Activated B cell treated with CpG ODN at 0.5 μM for 24 hours (primary cell): ENCODE measurements at regions not wholly inside any gene's neighbourhood (a gene's known extent, or its start where the extent isn't known, plus 50 kb on each side); places are given as distances from the start of the nearest gene placed in this dataset.

ENCODE experiments used
- ATAC-seq: fragments of 200-7000 bp; cut with Tn5 transposase; one replicate; pipeline ENCODE4 v1.10.0; 2021; ENCODE audit warnings: low read depth, mild to moderate bottlenecking, moderate library complexity
- CTCF ChIA-PET: fragments of 350-600 bp; sonication (Branson Sonifier 250); formaldehyde crosslinking; loops from one replicate; lab custom pipeline; 2021; ENCODE audit warnings: antibody characterized with exemption; lab: Charles Lee
- POLR2A ChIA-PET: fragments of 350-600 bp; sonication (Branson Sonifier 250); formaldehyde crosslinking; loops from one replicate; lab custom pipeline; 2021; ENCODE audit warnings: antibody characterized with exemption; lab: Charles Lee
- DNase-seq: peaks from one replicate; pipeline ENCODE4 v3.0.0; 2022
- H3K27ac Mint-ChIP-seq: one replicate; pipeline ENCODE4 v1.8.0; 2020; ENCODE audit warnings: mixed read lengths
- H3K27me3 Mint-ChIP-seq: one replicate; pipeline ENCODE4 v1.8.0; 2021; ENCODE audit warnings: mixed read lengths
- H3K36me3 Mint-ChIP-seq: one replicate; pipeline ENCODE4 v1.8.0; 2021; ENCODE audit warnings: low read depth, mixed read lengths
- H3K4me1 Mint-ChIP-seq: one replicate; pipeline ENCODE4 v1.8.0; 2021; ENCODE audit warnings: mixed read lengths
- H3K4me3 Mint-ChIP-seq: one replicate; pipeline ENCODE4 v1.8.0; 2020; ENCODE audit warnings: mild to moderate bottlenecking, mixed read lengths
- H3K9me3 Mint-ChIP-seq: one replicate; pipeline ENCODE4 v1.8.0; 2020; ENCODE audit warnings: mixed read lengths
- intact Hi-C: fragments of 100-400 bp; cut with micrococcal nuclease; formaldehyde crosslinking; loops from one replicate; pipeline ENCODE4 v1.15.1; 2024
- TF ChIP-seq, protein P1 (sequence below): fragments of 200-600 bp; IDR thresholded peaks from one replicate; pipeline ENCODE4 v1.8.0; 2022; ENCODE audit warnings: antibody characterized with exemption, mild to moderate bottlenecking

DNA sequence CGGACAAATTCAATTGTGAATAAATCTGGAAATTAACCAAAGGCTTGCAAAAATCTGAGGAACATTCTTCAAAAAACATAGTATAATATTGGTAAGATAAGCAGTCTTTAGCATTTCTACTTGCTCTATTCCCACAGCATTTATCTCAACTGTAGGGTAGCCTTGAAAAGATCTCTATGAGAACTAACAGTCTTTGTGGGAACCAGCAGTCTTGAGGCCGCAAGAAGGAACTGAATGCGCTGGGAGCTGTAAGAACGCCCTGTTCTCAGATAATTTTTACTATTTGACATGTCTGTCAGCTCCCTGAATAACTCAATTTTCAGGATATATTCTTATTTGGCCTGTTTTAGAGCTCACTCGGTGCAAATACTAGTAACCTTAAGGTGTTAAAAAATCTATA is 519.3 kb upstream of the CXorf51A start:
- CTCF ChIA-PET = no interaction called here
- no peak for ATAC-seq
- intact Hi-C loops = no loop called here
- peaks cover 3% of the 10 kb centered on the region for H3K9me3 Mint-ChIP-seq
- TF ChIP-seq, protein P1, sequence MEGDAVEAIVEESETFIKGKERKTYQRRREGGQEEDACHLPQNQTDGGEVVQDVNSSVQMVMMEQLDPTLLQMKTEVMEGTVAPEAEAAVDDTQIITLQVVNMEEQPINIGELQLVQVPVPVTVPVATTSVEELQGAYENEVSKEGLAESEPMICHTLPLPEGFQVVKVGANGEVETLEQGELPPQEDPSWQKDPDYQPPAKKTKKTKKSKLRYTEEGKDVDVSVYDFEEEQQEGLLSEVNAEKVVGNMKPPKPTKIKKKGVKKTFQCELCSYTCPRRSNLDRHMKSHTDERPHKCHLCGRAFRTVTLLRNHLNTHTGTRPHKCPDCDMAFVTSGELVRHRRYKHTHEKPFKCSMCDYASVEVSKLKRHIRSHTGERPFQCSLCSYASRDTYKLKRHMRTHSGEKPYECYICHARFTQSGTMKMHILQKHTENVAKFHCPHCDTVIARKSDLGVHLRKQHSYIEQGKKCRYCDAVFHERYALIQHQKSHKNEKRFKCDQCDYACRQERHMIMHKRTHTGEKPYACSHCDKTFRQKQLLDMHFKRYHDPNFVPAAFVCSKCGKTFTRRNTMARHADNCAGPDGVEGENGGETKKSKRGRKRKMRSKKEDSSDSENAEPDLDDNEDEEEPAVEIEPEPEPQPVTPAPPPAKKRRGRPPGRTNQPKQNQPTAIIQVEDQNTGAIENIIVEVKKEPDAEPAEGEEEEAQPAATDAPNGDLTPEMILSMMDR = no peak
- H3K36me3 Mint-ChIP-seq = no peaks in the 10 kb centered on the region
- no peak overlapping the region for H3K27ac Mint-ChIP-seq
- no peaks in the 10 kb centered on the region for H3K4me1 Mint-ChIP-seq
- POLR2A ChIA-PET = no interaction called here
- H3K27me3 Mint-ChIP-seq = no peaks in the 10 kb centered on the region
- no peak overlapping the region for H3K4me3 Mint-ChIP-seq
- DNase-seq = no peak

DNA sequence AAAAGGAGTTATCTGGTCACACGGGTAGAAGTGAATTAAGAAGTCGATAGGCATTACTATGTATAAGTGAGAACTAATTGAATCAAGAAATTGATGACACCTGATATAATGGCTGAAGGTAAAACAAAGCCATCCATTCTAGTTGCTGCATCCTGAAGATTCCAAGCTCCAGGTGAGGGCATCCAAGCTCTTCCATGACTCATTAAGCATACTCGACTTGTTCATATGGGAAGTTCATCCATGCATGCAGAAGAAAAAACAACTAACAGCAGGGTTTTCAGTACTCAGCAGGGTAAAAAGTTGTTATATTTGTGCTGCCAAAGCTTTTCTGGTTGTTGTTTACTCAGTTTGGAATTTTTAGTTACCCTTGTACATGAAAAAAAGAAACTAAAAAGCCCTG is 508.0 kb upstream of the CXorf51A start:
- TF ChIP-seq, protein P1 = no peak
- no peaks in the 10 kb centered on the region for H3K27me3 Mint-ChIP-seq
- no peak for DNase-seq
- H3K36me3 Mint-ChIP-seq = no peaks in the 10 kb centered on the region
- no peak for ATAC-seq
- ChIA-PET POLR2A (no interaction called here), CTCF (no interaction called here)
- no peak overlapping the region for H3K4me3 Mint-ChIP-seq
- H3K4me1 Mint-ChIP-seq = no peaks in the 10 kb centered on the region
- intact Hi-C loops = no loop called here
- H3K27ac Mint-ChIP-seq = no peak overlapping the region
- H3K9me3 Mint-ChIP-seq = no peaks in the 10 kb centered on the region

DNA sequence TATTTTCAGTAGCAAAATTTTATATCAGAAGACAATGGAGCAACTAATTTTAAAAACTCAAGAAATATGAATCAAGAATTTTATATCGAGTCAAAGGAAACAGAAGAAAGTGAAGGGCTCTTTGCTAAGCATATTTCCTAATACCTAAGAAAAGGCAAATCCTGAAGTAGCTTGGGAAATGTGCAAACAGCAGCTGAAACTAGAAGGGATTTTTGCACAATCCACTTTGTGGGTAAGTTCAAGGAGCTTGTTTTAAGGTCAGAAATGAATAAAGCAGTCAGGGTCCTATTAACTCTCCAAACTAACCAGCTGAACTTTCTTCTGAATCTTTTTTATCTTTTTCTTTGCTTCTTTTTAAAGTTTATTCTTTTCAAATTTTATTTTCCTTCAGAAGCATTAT is 500.9 kb upstream of the CXorf51A start:
- H3K27ac Mint-ChIP-seq = no peak overlapping the region
- H3K27me3 Mint-ChIP-seq = no peaks in the 10 kb centered on the region
- no peak for ATAC-seq
- TF ChIP-seq, protein P1 = no peak
- H3K4me1 Mint-ChIP-seq = no peaks in the 10 kb centered on the region
- ChIA-PET POLR2A (no interaction called here), CTCF (no interaction called here)
- intact Hi-C loops = no loop called here
- H3K36me3 Mint-ChIP-seq = no peaks in the 10 kb centered on the region
- no peak overlapping the region for H3K4me3 Mint-ChIP-seq
- no peak for DNase-seq
- H3K9me3 Mint-ChIP-seq = no peaks in the 10 kb centered on the region
